Adrenal gland (tissue), 5 donors: ENCODE measurements at regions not wholly inside any gene's neighbourhood (a gene's known extent, or its start where the extent isn't known, plus 50 kb on each side); places are given as distances from the start of the nearest gene placed in this dataset.

Experiments used
- POLR2A ChIP-seq, 2 donors: fragments of 450-650 bp; IDR thresholded peaks; one replicate each; pipeline ENCODE4 v1.6.1; 2017; ENCODE audit warnings: antibody characterized with exemption in 2 of 2, mild to moderate bottlenecking in 2 of 2, moderate library complexity in 1 of 2
- TF ChIP-seq, protein P1 (sequence below), 6 experiments: fragments of 450-650 bp in 4 of 6; fragments of 200-600 bp in 2 of 6; sonication (generic) in 1 of 6; IDR thresholded peaks; 1 replicate in 5 of 6; 2 replicates in 1 of 6; pipeline versions ENCODE4 v1.5.1 to v1.8.0; 2016 to 2021; ENCODE audit warnings: antibody characterized with exemption in 6 of 6, mild to moderate bottlenecking in 2 of 6, moderate library complexity in 1 of 6
- donor health status: DM: no; HTN: no; CAD: no.

DNA sequence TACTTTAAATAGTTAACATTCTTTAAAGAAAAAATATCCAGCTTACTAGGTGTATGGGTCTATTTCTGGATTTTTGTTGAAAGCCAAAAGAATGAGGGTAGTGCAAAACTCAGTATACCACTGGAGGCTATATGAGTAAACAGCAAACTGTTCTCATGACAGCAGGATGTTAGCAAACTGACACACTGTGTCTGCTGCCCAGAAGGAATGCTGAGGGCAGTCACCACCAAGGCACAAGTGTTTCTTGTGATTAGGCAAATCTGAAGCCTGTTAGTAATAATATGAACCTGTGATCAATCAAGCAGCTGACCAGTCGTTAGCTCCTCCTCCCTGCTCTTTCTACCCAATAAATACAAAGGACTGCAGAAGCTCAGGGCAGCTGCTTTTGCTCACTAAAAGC lies 50.5 kb upstream of the SULT1C3 start:
- TF ChIP-seq, protein P1, sequence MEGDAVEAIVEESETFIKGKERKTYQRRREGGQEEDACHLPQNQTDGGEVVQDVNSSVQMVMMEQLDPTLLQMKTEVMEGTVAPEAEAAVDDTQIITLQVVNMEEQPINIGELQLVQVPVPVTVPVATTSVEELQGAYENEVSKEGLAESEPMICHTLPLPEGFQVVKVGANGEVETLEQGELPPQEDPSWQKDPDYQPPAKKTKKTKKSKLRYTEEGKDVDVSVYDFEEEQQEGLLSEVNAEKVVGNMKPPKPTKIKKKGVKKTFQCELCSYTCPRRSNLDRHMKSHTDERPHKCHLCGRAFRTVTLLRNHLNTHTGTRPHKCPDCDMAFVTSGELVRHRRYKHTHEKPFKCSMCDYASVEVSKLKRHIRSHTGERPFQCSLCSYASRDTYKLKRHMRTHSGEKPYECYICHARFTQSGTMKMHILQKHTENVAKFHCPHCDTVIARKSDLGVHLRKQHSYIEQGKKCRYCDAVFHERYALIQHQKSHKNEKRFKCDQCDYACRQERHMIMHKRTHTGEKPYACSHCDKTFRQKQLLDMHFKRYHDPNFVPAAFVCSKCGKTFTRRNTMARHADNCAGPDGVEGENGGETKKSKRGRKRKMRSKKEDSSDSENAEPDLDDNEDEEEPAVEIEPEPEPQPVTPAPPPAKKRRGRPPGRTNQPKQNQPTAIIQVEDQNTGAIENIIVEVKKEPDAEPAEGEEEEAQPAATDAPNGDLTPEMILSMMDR (IDR thresholded peaks at IDR 0.05): no peak
- TF ChIP-seq POLR2A (IDR thresholded peaks at IDR 0.05): no peak
